Panc1 (cell line): ENCODE measurements at regions not wholly inside any gene's neighbourhood (a gene's known extent, or its start where the extent isn't known, plus 50 kb on each side); places are given as distances from the start of the nearest gene placed in this dataset.

Source experiments
- POLR2AphosphoS5 ChIP-seq: IDR thresholded peaks from 2 replicates; pipeline ENCODE4 v1.6.1; 2012; ENCODE audit warnings: mild to moderate bottlenecking, low read depth, low read length, moderate library complexity
- TF ChIP-seq, protein P1 (sequence below): fragments of 450-650 bp; IDR thresholded peaks from 2 replicates; pipeline ENCODE4 v1.5.1; 2017; ENCODE audit warnings: mild to moderate bottlenecking

DNA sequence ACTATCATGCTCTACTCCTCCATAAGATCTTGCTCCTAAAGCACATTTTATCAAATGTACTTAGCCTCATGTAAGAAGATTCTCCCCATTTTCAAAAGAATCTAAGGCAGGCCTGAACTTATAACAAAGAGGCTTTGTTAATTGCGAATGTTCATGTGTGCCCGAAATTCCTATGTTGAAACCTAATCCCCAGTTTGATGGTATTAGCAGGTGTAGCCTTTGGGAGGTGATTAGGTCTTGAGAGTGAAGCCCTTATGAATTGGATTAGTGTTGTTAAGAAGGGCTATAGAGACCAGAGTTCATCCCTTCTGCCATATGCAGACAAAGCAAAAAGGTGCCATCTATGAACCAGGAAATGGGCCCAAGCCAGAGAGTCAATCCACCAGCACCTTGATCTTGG lies 234.5 kb downstream of the PAX3 start:
- TF ChIP-seq, protein P1, sequence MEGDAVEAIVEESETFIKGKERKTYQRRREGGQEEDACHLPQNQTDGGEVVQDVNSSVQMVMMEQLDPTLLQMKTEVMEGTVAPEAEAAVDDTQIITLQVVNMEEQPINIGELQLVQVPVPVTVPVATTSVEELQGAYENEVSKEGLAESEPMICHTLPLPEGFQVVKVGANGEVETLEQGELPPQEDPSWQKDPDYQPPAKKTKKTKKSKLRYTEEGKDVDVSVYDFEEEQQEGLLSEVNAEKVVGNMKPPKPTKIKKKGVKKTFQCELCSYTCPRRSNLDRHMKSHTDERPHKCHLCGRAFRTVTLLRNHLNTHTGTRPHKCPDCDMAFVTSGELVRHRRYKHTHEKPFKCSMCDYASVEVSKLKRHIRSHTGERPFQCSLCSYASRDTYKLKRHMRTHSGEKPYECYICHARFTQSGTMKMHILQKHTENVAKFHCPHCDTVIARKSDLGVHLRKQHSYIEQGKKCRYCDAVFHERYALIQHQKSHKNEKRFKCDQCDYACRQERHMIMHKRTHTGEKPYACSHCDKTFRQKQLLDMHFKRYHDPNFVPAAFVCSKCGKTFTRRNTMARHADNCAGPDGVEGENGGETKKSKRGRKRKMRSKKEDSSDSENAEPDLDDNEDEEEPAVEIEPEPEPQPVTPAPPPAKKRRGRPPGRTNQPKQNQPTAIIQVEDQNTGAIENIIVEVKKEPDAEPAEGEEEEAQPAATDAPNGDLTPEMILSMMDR: no peak
- TF ChIP-seq POLR2AphosphoS5: no peak
